Hepatocyte (in vitro differentiated cells): ENCODE measurements at regions not wholly inside any gene's neighbourhood (a gene's known extent, or its start where the extent isn't known, plus 50 kb on each side); places are given as distances from the start of the nearest gene placed in this dataset.

Experiments used
- DNase-seq: peaks from one replicate; pipeline ENCODE4 v3.0.0-alpha.2; 2016; ENCODE audit warnings: low spot score
- H2AFZ ChIP-seq: fragments of 200-600 bp; sonication (generic); 2 replicates; pipeline ENCODE4 v1.6.0; 2016; ENCODE audit warnings: antibody characterized with exemption, mild to moderate bottlenecking
- H3K27ac ChIP-seq: fragments of 200-600 bp; sonication (generic); 2 replicates; pipeline ENCODE4 v1.5.1; 2016; ENCODE audit warnings: mild to moderate bottlenecking
- H3K27me3 ChIP-seq: fragments of 200-600 bp; sonication (generic); 2 replicates; pipeline ENCODE4 v1.6.1; 2016
- H3K36me3 ChIP-seq: fragments of 200-600 bp; sonication (generic); replicated peaks from 2 replicates; pipeline ENCODE4 v1.5.1; 2016; ENCODE audit warnings: low read depth; ENCODE audit not compliant: insufficient read depth
- H3K4me1 ChIP-seq: fragments of 200-600 bp; sonication (generic); 2 replicates; pipeline ENCODE4 v1.5.1; 2016; ENCODE audit warnings: mild to moderate bottlenecking, moderate library complexity; ENCODE audit not compliant: insufficient read depth
- H3K4me2 ChIP-seq: fragments of 200-600 bp; sonication (generic); 2 replicates; pipeline ENCODE4 v1.6.0; 2016
- H3K4me3 ChIP-seq: fragments of 200-600 bp; sonication (generic); 2 replicates; pipeline ENCODE4 v1.5.1; 2016; ENCODE audit warnings: mild to moderate bottlenecking
- H3K79me2 ChIP-seq: fragments of 200-600 bp; sonication (generic); 2 replicates; pipeline ENCODE4 v1.6.0; 2017; ENCODE audit warnings: mild to moderate bottlenecking
- H3K9me2 ChIP-seq: fragments of 200-600 bp; sonication (generic); replicated peaks from 2 replicates; pipeline ENCODE4 v1.6.0; 2017; ENCODE audit warnings: mild to moderate bottlenecking; ENCODE audit not compliant: insufficient read depth
- H3K9me3 ChIP-seq: fragments of 200-600 bp; sonication (generic); 2 replicates; pipeline ENCODE4 v1.5.1; 2016; ENCODE audit warnings: low read depth, mild to moderate bottlenecking
- H4K20me1 ChIP-seq: fragments of 200-600 bp; sonication (generic); 2 replicates; pipeline ENCODE4 v1.6.0; 2016; ENCODE audit warnings: mild to moderate bottlenecking; ENCODE audit not compliant: insufficient read depth, poor library complexity, severe bottlenecking
- EZH2 ChIP-seq: fragments of 200-600 bp; sonication (generic); IDR thresholded peaks from 2 replicates; pipeline ENCODE4 v1.6.1; 2016; ENCODE audit warnings: antibody characterized with exemption, mild to moderate bottlenecking, borderline replicate concordance
- EZH2phosphoT487 ChIP-seq: fragments of 200-600 bp; sonication (generic); IDR thresholded peaks from one replicate; pipeline ENCODE4 v1.6.1; 2018; ENCODE audit warnings: antibody characterized with exemption, mild to moderate bottlenecking, low read depth, moderate library complexity; ENCODE audit not compliant: unreplicated experiment, severe bottlenecking
- WGBS: methylation state at CpG from one replicate; pipeline ENCODE4 v1.1.6; 2016; ENCODE audit warnings: low lambda C conversion rate; ENCODE audit errors: missing lambda C conversion rate; 5-methylcytosine and 5-hydroxymethylcytosine counted together
- TF ChIP-seq, protein P1 (sequence below): fragments of 200-600 bp; sonication (generic); IDR thresholded peaks from 2 replicates; pipeline ENCODE4 v1.5.1; 2016; ENCODE audit warnings: antibody characterized with exemption, mild to moderate bottlenecking; ENCODE audit not compliant: poor library complexity

DNA sequence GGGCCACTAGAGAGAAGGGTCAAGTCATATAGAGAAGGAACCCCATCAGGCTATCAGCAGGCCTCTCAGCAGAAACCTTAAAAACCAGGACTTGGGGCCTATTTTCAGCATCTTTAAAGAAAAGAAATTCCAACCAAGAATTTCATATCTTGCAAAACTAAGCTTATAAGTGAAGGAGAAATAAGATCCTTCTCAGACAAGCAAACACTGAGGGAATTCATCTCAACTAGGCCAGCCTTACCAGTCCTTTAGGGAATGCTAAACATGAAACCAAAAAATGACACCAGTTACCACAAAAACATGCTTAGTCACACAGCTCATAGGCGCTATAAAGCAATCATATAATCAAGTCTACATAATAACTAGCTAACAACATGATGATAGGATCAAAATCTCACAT is 407.1 kb downstream of the LRRC70 start:
- no peaks in the 10 kb centered on the region for H3K4me1 ChIP-seq
- TF ChIP-seq EZH2phosphoT487 (no peak), EZH2 (no peak)
- peaks cover 4% of the 10 kb centered on the region for H3K9me3 ChIP-seq
- H3K4me3 ChIP-seq: no peak overlapping the region
- DNase-seq: no peak
- no peaks in the 10 kb centered on the region for H3K79me2 ChIP-seq
- WGBS: 86% methylated on average over 1 of the region's 1 CpG
- H3K9me2 ChIP-seq: no peaks in the 10 kb centered on the region
- H4K20me1 ChIP-seq: no peaks in the 10 kb centered on the region
- H3K4me2 ChIP-seq: no peak overlapping the region
- no peak overlapping the region for H3K27ac ChIP-seq
- no peaks in the 10 kb centered on the region for H3K36me3 ChIP-seq
- H2AFZ ChIP-seq: no peak overlapping the region
- H3K27me3 ChIP-seq: no peaks in the 10 kb centered on the region

DNA sequence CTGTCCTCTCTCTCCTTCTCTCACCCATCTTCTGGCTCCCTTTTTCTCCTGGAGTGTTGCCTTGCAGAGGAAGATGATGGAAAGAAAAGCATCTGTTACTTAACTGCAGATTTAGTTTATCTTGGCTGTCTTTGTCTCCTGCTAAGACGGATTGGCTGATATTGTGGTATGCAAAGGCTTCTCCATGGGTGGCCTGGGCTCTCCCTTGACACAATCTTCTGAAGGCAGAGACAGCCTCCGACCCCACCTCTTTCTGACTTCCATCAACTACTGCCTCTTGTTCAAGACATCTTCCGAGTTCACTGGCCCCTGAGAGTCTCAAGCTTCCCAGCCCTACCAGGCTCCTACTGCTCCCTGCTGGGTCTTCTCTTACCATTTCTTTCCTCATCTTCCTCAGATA is 403.7 kb downstream of the LRRC70 start:
- 45% methylated on average over 3 of the region's 3 CpGs for WGBS
- no peaks in the 10 kb centered on the region for H3K27me3 ChIP-seq
- H2AFZ ChIP-seq: no peak overlapping the region
- H3K27ac ChIP-seq: no peak overlapping the region
- no peak for TF ChIP-seq EZH2
- no peak for TF ChIP-seq EZH2phosphoT487
- TF ChIP-seq, protein P1, sequence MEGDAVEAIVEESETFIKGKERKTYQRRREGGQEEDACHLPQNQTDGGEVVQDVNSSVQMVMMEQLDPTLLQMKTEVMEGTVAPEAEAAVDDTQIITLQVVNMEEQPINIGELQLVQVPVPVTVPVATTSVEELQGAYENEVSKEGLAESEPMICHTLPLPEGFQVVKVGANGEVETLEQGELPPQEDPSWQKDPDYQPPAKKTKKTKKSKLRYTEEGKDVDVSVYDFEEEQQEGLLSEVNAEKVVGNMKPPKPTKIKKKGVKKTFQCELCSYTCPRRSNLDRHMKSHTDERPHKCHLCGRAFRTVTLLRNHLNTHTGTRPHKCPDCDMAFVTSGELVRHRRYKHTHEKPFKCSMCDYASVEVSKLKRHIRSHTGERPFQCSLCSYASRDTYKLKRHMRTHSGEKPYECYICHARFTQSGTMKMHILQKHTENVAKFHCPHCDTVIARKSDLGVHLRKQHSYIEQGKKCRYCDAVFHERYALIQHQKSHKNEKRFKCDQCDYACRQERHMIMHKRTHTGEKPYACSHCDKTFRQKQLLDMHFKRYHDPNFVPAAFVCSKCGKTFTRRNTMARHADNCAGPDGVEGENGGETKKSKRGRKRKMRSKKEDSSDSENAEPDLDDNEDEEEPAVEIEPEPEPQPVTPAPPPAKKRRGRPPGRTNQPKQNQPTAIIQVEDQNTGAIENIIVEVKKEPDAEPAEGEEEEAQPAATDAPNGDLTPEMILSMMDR: no peak
- no peak overlapping the region for H3K4me3 ChIP-seq
- no peak overlapping the region for H3K4me2 ChIP-seq
- DNase-seq: no peak
- H3K36me3 ChIP-seq: no peaks in the 10 kb centered on the region
- no peaks in the 10 kb centered on the region for H3K4me1 ChIP-seq
- peaks cover 4% of the 10 kb centered on the region for H3K9me3 ChIP-seq
- no peaks in the 10 kb centered on the region for H3K79me2 ChIP-seq
- no peaks in the 10 kb centered on the region for H3K9me2 ChIP-seq
- H4K20me1 ChIP-seq: no peaks in the 10 kb centered on the region

DNA sequence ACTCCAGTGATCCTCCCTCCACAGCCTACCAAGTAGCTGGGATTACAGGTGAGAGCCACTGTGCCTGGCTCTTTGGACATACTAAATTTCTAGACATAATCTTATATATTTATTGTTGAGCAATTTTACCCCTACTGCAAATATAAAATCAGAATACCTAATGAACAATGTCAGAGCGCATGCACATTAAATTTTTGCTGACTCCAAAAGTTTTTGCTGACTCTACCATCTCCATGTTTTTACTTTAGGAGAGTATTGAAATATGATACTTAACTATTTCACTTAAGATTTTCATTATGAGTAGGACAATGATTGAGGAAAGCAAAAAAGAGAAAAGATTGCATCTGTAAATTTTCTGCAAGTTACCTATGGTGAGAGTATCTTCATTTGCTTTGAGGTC is 402.3 kb downstream of the LRRC70 start:
- H3K9me2 ChIP-seq: no peaks in the 10 kb centered on the region
- H3K9me3 ChIP-seq: peaks cover 4% of the 10 kb centered on the region
- TF ChIP-seq EZH2phosphoT487 (no peak), EZH2 (no peak)
- TF ChIP-seq, protein P1: no peak
- H4K20me1 ChIP-seq: no peaks in the 10 kb centered on the region
- no peak overlapping the region for H3K4me3 ChIP-seq
- H3K27me3 ChIP-seq: no peaks in the 10 kb centered on the region
- H3K27ac ChIP-seq: no peak overlapping the region
- no peak for DNase-seq
- WGBS: 84% methylated on average over 1 of the region's 1 CpG
- H3K79me2 ChIP-seq: no peaks in the 10 kb centered on the region
- H2AFZ ChIP-seq: no peak overlapping the region
- no peaks in the 10 kb centered on the region for H3K4me1 ChIP-seq
- no peaks in the 10 kb centered on the region for H3K36me3 ChIP-seq
- H3K4me2 ChIP-seq: peak overlapping the region; percentile 7

DNA sequence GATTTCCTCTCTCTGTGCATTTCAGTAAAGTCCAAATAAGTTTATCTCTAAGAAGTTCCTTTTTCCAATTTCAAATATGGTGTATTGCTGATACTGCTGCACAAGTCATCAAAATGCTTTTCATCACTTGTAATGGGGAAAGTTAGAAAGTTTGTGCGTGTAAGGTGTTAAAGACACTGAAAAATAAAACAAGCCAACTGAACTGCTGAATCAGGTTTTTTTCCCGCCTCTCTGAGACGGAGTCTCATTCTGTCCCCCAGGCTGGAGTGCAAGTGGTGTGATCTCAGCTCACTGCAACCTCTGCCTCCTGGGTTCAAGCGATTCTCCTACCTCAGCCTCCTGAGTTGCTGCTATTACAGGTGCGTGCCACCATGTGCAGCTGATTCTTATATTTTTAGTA is 400.9 kb downstream of the LRRC70 start:
- Histone ChIP-seq H2AFZ (no peak overlapping the region), H3K4me3 (no peak overlapping the region), H3K79me2 (no peaks in the 10 kb centered on the region), H3K4me1 (no peaks in the 10 kb centered on the region), H3K9me3 (no peaks in the 10 kb centered on the region), H3K27ac (no peak overlapping the region), H3K9me2 (no peaks in the 10 kb centered on the region), H3K27me3 (no peaks in the 10 kb centered on the region), H4K20me1 (no peaks in the 10 kb centered on the region), H3K36me3 (no peaks in the 10 kb centered on the region), H3K4me2 (no peak overlapping the region)
- no peak for DNase-seq
- TF ChIP-seq EZH2phosphoT487: no peak
- no peak for TF ChIP-seq EZH2
- TF ChIP-seq, protein P1: no peak
- WGBS: 90% methylated on average over 5 of the region's 5 CpGs
